ENCODE measurements at regions not wholly inside any gene's neighbourhood (a gene's known extent, or its start where the extent isn't known, plus 50 kb on each side); places are given as distances from the start of the nearest gene placed in this dataset.

- TF ChIP-seq CBX2 (IDR thresholded peaks at IDR 0.05; ENCODE audit: borderline replicate concordance, low read depth) = no peak
- no peak for TF ChIP-seq CTCF (IDR thresholded peaks at IDR 0.05)
- no peak for TF ChIP-seq POLR2AphosphoS2 (conservative IDR thresholded peaks at IDR 0.05; ENCODE audit: low read length)
- no peak for TF ChIP-seq POLR2A (IDR thresholded peaks at IDR 0.05; ENCODE audit: low read length)
- TF ChIP-seq EP300 (IDR thresholded peaks at IDR 0.05) = no peak
- TF ChIP-seq RFX5 (IDR thresholded peaks at IDR 0.05) = no peak
- no peak for TF ChIP-seq JUN (IDR thresholded peaks at IDR 0.05)
- no peak for TF ChIP-seq MAFK (IDR thresholded peaks at IDR 0.05; ENCODE audit: partially characterized antibody)
- TF ChIP-seq RCOR1 (IDR thresholded peaks at IDR 0.05; ENCODE audit: low read depth, low read length) = no peak
- TF ChIP-seq MAX (IDR thresholded peaks at IDR 0.05) = no peak
- TF ChIP-seq ZFP36 (IDR thresholded peaks at IDR 0.05; ENCODE audit: borderline replicate concordance, partially characterized antibody) = no peak
- TF ChIP-seq PHF8 (IDR thresholded peaks at IDR 0.05; ENCODE audit: borderline replicate concordance, low read depth) = no peak
- TF ChIP-seq TP53 (CRISPR knock-in tag; IDR thresholded peaks at IDR 0.05) = no peak
These were observed 240.5 kb downstream of the RDH14 start for GRCh38 chr2:18319987-18320386.
